ENCODE measurements at regions not wholly inside any gene's neighbourhood (a gene's known extent, or its start where the extent isn't known, plus 50 kb on each side); places are given as distances from the start of the nearest gene placed in this dataset.
"Not testable (repeated sequence)": the region's sequence is repeated elsewhere in the genome, so short reads cannot be mapped to it uniquely, and the experiment has no call there.

GRCh38 chr20:40945754-40946450, 82.7 kb upstream of the TOP1 start:
- H3K4me1 Mint-ChIP-seq (ENCODE audit: low read depth), result no peaks in the 10 kb centered on the region

GRCh38 chr20:40946451-40946850, 82.2 kb upstream of the TOP1 start:
- no peaks in the 10 kb centered on the region for H3K9me3 Mint-ChIP-seq
- H3K4me3 Mint-ChIP-seq, result no peak overlapping the region
- no peak for DNase-seq (ENCODE audit: low spot score)
- intact Hi-C loops (cut with micrococcal nuclease), result no loop called here
- no peak overlapping the region for H3K27ac Mint-ChIP-seq
- no peaks in the 10 kb centered on the region for H3K27me3 Mint-ChIP-seq (ENCODE audit: insufficient read depth)
- H3K36me3 Mint-ChIP-seq (ENCODE audit: low read depth), result no peaks in the 10 kb centered on the region
- H3K4me1 Mint-ChIP-seq (ENCODE audit: low read depth), result no peaks in the 10 kb centered on the region

More at GRCh38 chr20:40945754-40946450, 82.7 kb upstream of the TOP1 start:
- H3K27me3 Mint-ChIP-seq (ENCODE audit: insufficient read depth), result no peaks in the 10 kb centered on the region
- H3K27ac Mint-ChIP-seq, result no peak overlapping the region
- H3K9me3 Mint-ChIP-seq, result no peaks in the 10 kb centered on the region
- no peak for DNase-seq (ENCODE audit: low spot score)
- no peaks in the 10 kb centered on the region for H3K36me3 Mint-ChIP-seq (ENCODE audit: low read depth)
- H3K4me3 Mint-ChIP-seq, result no peak overlapping the region
- intact Hi-C loops (cut with micrococcal nuclease), result no loop called here

- Mint-ChIP-seq H3K9me3 (no peaks in the 10 kb centered on the region), H3K4me1 (ENCODE audit: low read depth) (no peaks in the 10 kb centered on the region), H3K36me3 (ENCODE audit: low read depth) (no peaks in the 10 kb centered on the region), H3K27me3 (ENCODE audit: insufficient read depth) (peaks cover 3% of the 10 kb centered on the region), H3K4me3 (no peak overlapping the region), H3K27ac (no peak overlapping the region)
- intact Hi-C loops (cut with micrococcal nuclease), result no loop called here
- DNase-seq (ENCODE audit: low spot score), result no peak
These were observed 80.0 kb upstream of the TOP1 start for GRCh38 chr20:40948465-40949267.

- Mint-ChIP-seq H3K4me1 (ENCODE audit: low read depth) (no peaks in the 10 kb centered on the region), H3K9me3 (peaks cover 7% of the 10 kb centered on the region), H3K4me3 (no peak overlapping the region), H3K27me3 (ENCODE audit: insufficient read depth) (peaks cover 3% of the 10 kb centered on the region), H3K27ac (no peak overlapping the region), H3K36me3 (ENCODE audit: low read depth) (no peaks in the 10 kb centered on the region)
- intact Hi-C loops (cut with micrococcal nuclease), result no loop called here
- no peak for DNase-seq (ENCODE audit: low spot score)
These were observed 79.3 kb upstream of the TOP1 start for GRCh38 chr20:40949346-40949745.

GRCh38 chr20:40952136-40952535, 76.5 kb upstream of the TOP1 start:
- Mint-ChIP-seq H3K4me1 (ENCODE audit: low read depth) (no peaks in the 10 kb centered on the region), H3K27ac (no peak overlapping the region), H3K36me3 (ENCODE audit: low read depth) (no peaks in the 10 kb centered on the region), H3K9me3 (peaks cover 9% of the 10 kb centered on the region), H3K27me3 (ENCODE audit: insufficient read depth) (peaks cover 3% of the 10 kb centered on the region), H3K4me3 (no peak overlapping the region)
- DNase-seq (ENCODE audit: low spot score), result no peak
- intact Hi-C loops (cut with micrococcal nuclease), result no loop called here

GRCh38 chr20:40953416-40953815, 75.2 kb upstream of the TOP1 start:
- H3K9me3 Mint-ChIP-seq, result peaks cover 9% of the 10 kb centered on the region
- no peak for DNase-seq (ENCODE audit: low spot score)
- no peak overlapping the region for H3K27ac Mint-ChIP-seq
- no peak overlapping the region for H3K4me3 Mint-ChIP-seq
- peaks cover 5% of the 10 kb centered on the region for H3K27me3 Mint-ChIP-seq (ENCODE audit: insufficient read depth)
- no peaks in the 10 kb centered on the region for H3K36me3 Mint-ChIP-seq (ENCODE audit: low read depth)
- H3K4me1 Mint-ChIP-seq (ENCODE audit: low read depth), result no peaks in the 10 kb centered on the region
- intact Hi-C loops (cut with micrococcal nuclease), result no loop called here

GRCh38 chr20:40953856-40954255, 74.8 kb upstream of the TOP1 start:
- DNase-seq (ENCODE audit: low spot score), result no peak
- intact Hi-C loops (cut with micrococcal nuclease), result no loop called here
- no peaks in the 10 kb centered on the region for H3K4me1 Mint-ChIP-seq (ENCODE audit: low read depth)

GRCh38 chr20:40954521-40955165, 74.0 kb upstream of the TOP1 start:
- H3K4me1 Mint-ChIP-seq (ENCODE audit: low read depth), result no peaks in the 10 kb centered on the region
- no peak overlapping the region for H3K4me3 Mint-ChIP-seq
- H3K27me3 Mint-ChIP-seq (ENCODE audit: insufficient read depth), result peaks cover 15% of the 10 kb centered on the region
- H3K9me3 Mint-ChIP-seq, result peaks cover 9% of the 10 kb centered on the region
- no peak overlapping the region for H3K27ac Mint-ChIP-seq
- intact Hi-C loops (cut with micrococcal nuclease), result no loop called here
- no peaks in the 10 kb centered on the region for H3K36me3 Mint-ChIP-seq (ENCODE audit: low read depth)
- DNase-seq (ENCODE audit: low spot score), result no peak

More at GRCh38 chr20:40953856-40954255, 74.8 kb upstream of the TOP1 start:
- Mint-ChIP-seq H3K27ac (no peak overlapping the region), H3K36me3 (ENCODE audit: low read depth) (no peaks in the 10 kb centered on the region), H3K27me3 (ENCODE audit: insufficient read depth) (peaks cover 9% of the 10 kb centered on the region), H3K4me3 (no peak overlapping the region), H3K9me3 (peaks cover 9% of the 10 kb centered on the region)

- Mint-ChIP-seq H3K9me3 (peaks cover 9% of the 10 kb centered on the region), H3K27ac (no peak overlapping the region), H3K27me3 (ENCODE audit: insufficient read depth) (peaks cover 15% of the 10 kb centered on the region), H3K4me1 (ENCODE audit: low read depth) (no peaks in the 10 kb centered on the region), H3K4me3 (no peak overlapping the region), H3K36me3 (ENCODE audit: low read depth) (no peaks in the 10 kb centered on the region)
- intact Hi-C loops (cut with micrococcal nuclease), result no loop called here
- no peak for DNase-seq (ENCODE audit: low spot score)
These were observed 73.3 kb upstream of the TOP1 start for GRCh38 chr20:40955326-40955725.

GRCh38 chr20:40955826-40956225, 72.8 kb upstream of the TOP1 start:
- DNase-seq (ENCODE audit: low spot score); H3K4me3 Mint-ChIP-seq; intact Hi-C loops (cut with micrococcal nuclease); H3K27ac Mint-ChIP-seq; H3K36me3 Mint-ChIP-seq (ENCODE audit: low read depth); H3K4me1 Mint-ChIP-seq (ENCODE audit: low read depth); H3K9me3 Mint-ChIP-seq: not testable (repeated sequence)
- H3K27me3 Mint-ChIP-seq (ENCODE audit: insufficient read depth), result peaks cover 15% of the 10 kb centered on the region

GRCh38 chr20:40956542-40957264, 71.9 kb upstream of the TOP1 start:
- no peaks in the 10 kb centered on the region for H3K36me3 Mint-ChIP-seq (ENCODE audit: low read depth)
- no peak overlapping the region for H3K4me3 Mint-ChIP-seq
- peaks cover 15% of the 10 kb centered on the region for H3K27me3 Mint-ChIP-seq (ENCODE audit: insufficient read depth)

GRCh38 chr20:40957265-40957760, 71.3 kb upstream of the TOP1 start:
- intact Hi-C loops (cut with micrococcal nuclease), result no loop called here
- no peak overlapping the region for H3K27ac Mint-ChIP-seq
- H3K4me1 Mint-ChIP-seq (ENCODE audit: low read depth), result peaks cover 8% of the 10 kb centered on the region
- H3K27me3 Mint-ChIP-seq (ENCODE audit: insufficient read depth), result peaks cover 14% of the 10 kb centered on the region
- peaks cover 9% of the 10 kb centered on the region for H3K9me3 Mint-ChIP-seq
- no peak overlapping the region for H3K4me3 Mint-ChIP-seq
- DNase-seq (ENCODE audit: low spot score), result no peak
- no peaks in the 10 kb centered on the region for H3K36me3 Mint-ChIP-seq (ENCODE audit: low read depth)

More at GRCh38 chr20:40956542-40957264, 71.9 kb upstream of the TOP1 start:
- Mint-ChIP-seq H3K9me3 (peaks cover 9% of the 10 kb centered on the region), H3K4me1 (ENCODE audit: low read depth) (peaks cover 3% of the 10 kb centered on the region), H3K27ac (no peak overlapping the region)
- DNase-seq (ENCODE audit: low spot score), result no peak
- intact Hi-C loops (cut with micrococcal nuclease), result no loop called here
